B cell (primary cell): ENCODE measurements at regions not wholly inside any gene's neighbourhood (a gene's known extent, or its start where the extent isn't known, plus 50 kb on each side); places are given as distances from the start of the nearest gene placed in this dataset.

Experiments used
- EZH2 ChIP-seq: IDR thresholded peaks from 2 replicates; pipeline ENCODE4 v1.6.1; 2012; ENCODE audit warnings: borderline replicate concordance, low read depth, mild to moderate bottlenecking, moderate library complexity, low read length; ENCODE audit not compliant: insufficient read depth, poor library complexity, severe bottlenecking
- TF ChIP-seq, protein P1 (sequence below): fragments of 200-600 bp; IDR thresholded peaks from one replicate; pipeline ENCODE4 v1.8.0; 2022; ENCODE audit warnings: antibody characterized with exemption, mild to moderate bottlenecking

DNA sequence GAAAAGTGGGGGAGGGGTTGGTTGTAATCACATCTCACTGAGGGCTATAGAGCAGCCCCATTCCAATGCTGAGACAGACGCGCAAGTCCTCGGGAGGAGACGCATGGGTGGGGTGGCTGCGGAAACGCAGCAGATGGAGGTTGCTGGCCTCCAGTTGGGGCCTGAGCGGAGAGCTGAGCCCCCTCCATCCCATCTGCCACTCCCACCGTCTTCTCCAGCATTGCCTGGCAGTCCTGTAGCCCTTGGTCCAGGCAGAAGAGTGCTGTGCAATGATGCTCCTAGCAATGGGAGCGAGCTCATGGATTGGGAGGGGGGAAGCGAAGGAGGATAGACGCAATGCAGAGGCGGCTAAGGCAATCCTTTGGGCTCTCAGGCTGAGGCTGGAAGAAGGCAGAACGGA is 79.4 kb upstream of the GLRA1 start:
- TF ChIP-seq, protein P1, sequence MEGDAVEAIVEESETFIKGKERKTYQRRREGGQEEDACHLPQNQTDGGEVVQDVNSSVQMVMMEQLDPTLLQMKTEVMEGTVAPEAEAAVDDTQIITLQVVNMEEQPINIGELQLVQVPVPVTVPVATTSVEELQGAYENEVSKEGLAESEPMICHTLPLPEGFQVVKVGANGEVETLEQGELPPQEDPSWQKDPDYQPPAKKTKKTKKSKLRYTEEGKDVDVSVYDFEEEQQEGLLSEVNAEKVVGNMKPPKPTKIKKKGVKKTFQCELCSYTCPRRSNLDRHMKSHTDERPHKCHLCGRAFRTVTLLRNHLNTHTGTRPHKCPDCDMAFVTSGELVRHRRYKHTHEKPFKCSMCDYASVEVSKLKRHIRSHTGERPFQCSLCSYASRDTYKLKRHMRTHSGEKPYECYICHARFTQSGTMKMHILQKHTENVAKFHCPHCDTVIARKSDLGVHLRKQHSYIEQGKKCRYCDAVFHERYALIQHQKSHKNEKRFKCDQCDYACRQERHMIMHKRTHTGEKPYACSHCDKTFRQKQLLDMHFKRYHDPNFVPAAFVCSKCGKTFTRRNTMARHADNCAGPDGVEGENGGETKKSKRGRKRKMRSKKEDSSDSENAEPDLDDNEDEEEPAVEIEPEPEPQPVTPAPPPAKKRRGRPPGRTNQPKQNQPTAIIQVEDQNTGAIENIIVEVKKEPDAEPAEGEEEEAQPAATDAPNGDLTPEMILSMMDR, result no peak
- no peak for TF ChIP-seq EZH2
